Astrocyte (in vitro differentiated cells and primary cell): ENCODE measurements at regions not wholly inside any gene's neighbourhood (a gene's known extent, or its start where the extent isn't known, plus 50 kb on each side); places are given as distances from the start of the nearest gene placed in this dataset.

Experiments
- DNase-seq: peaks from one replicate; pipeline ENCODE4 v3.0.0-alpha.2; 2010; ENCODE audit warnings: low read depth
- FAIRE-seq: peaks from 2 replicates; lab custom pipeline; 2011; peaks lifted over from hg19 to GRCh38; lab: Jason Lieb, UNC
- H2AFZ ChIP-seq: 2 replicates; pipeline ENCODE4 v1.6.0; 2012; ENCODE audit warnings: low read depth, low read length, inconsistent platforms
- H3K27ac ChIP-seq: 2 replicates; pipeline ENCODE4 v1.5.1; 2011; ENCODE audit warnings: low read depth, low read length, inconsistent platforms
- H3K27me3 ChIP-seq: 2 replicates; pipeline ENCODE4 v1.6.0; 2011; ENCODE audit warnings: low read length, inconsistent platforms; ENCODE audit not compliant: insufficient read depth
- H3K36me3 ChIP-seq: 2 replicates; pipeline ENCODE4 v1.5.1; 2011; ENCODE audit warnings: low read length, inconsistent platforms; ENCODE audit not compliant: insufficient read depth
- H3K4me1 ChIP-seq: 2 replicates; pipeline ENCODE4 v1.5.1; 2011; ENCODE audit warnings: low read length, inconsistent platforms; ENCODE audit not compliant: insufficient read depth
- H3K4me2 ChIP-seq: 2 replicates; pipeline ENCODE4 v1.6.0; 2012; ENCODE audit warnings: low read length, inconsistent platforms
- H3K4me3 ChIP-seq: 2 replicates; pipeline ENCODE4 v1.5.1; 2011; ENCODE audit warnings: low read depth, mild to moderate bottlenecking, low read length, inconsistent platforms; ENCODE audit not compliant: insufficient read depth
- H3K79me2 ChIP-seq: 2 replicates; pipeline ENCODE4 v1.6.0; 2012; ENCODE audit warnings: mild to moderate bottlenecking, low read length, inconsistent platforms; ENCODE audit not compliant: insufficient read depth
- H3K9ac ChIP-seq: 2 replicates; pipeline ENCODE4 v1.6.0; 2012; ENCODE audit warnings: mild to moderate bottlenecking, low read length, inconsistent platforms
- H3K9me3 ChIP-seq: 2 replicates; pipeline ENCODE4 v1.5.1; 2012; ENCODE audit warnings: low read depth, mild to moderate bottlenecking, low read length, inconsistent platforms; ENCODE audit not compliant: insufficient read depth
- H4K20me1 ChIP-seq: 2 replicates; pipeline ENCODE4 v1.6.0; 2012; ENCODE audit warnings: low read length, inconsistent platforms; ENCODE audit not compliant: insufficient read depth
- H3K27ac Mint-ChIP-seq: one replicate; pipeline ENCODE4 v1.8.0; 2021; ENCODE audit warnings: mild to moderate bottlenecking, mixed read lengths; ENCODE audit not compliant: unreplicated experiment
- H3K27me3 Mint-ChIP-seq: one replicate; pipeline ENCODE4 v1.8.0; 2021; ENCODE audit warnings: low read depth, mixed read lengths; ENCODE audit not compliant: unreplicated experiment
- H3K36me3 Mint-ChIP-seq: one replicate; pipeline ENCODE4 v1.8.0; 2021; ENCODE audit warnings: low read depth, mixed read lengths; ENCODE audit not compliant: unreplicated experiment
- H3K4me1 Mint-ChIP-seq: one replicate; pipeline ENCODE4 v1.8.0; 2021; ENCODE audit warnings: low read depth, mixed read lengths; ENCODE audit not compliant: unreplicated experiment
- H3K4me3 Mint-ChIP-seq: one replicate; pipeline ENCODE4 v1.8.0; 2021; ENCODE audit warnings: mild to moderate bottlenecking, moderate library complexity, mixed read lengths; ENCODE audit not compliant: unreplicated experiment
- H3K9me3 Mint-ChIP-seq: one replicate; pipeline ENCODE4 v1.8.0; 2021; ENCODE audit warnings: mild to moderate bottlenecking, mixed read lengths; ENCODE audit not compliant: unreplicated experiment
- CTCF ChIP-seq: IDR thresholded peaks from 2 replicates; pipeline ENCODE4 v1.5.1; 2011; ENCODE audit warnings: low read depth, mild to moderate bottlenecking, inconsistent platforms, low read length, moderate library complexity; ENCODE audit not compliant: insufficient read depth
- EZH2 ChIP-seq: IDR thresholded peaks from 2 replicates; pipeline ENCODE4 v1.6.1; 2012; ENCODE audit warnings: mild to moderate bottlenecking, low read length, inconsistent platforms; ENCODE audit not compliant: insufficient read depth

DNA sequence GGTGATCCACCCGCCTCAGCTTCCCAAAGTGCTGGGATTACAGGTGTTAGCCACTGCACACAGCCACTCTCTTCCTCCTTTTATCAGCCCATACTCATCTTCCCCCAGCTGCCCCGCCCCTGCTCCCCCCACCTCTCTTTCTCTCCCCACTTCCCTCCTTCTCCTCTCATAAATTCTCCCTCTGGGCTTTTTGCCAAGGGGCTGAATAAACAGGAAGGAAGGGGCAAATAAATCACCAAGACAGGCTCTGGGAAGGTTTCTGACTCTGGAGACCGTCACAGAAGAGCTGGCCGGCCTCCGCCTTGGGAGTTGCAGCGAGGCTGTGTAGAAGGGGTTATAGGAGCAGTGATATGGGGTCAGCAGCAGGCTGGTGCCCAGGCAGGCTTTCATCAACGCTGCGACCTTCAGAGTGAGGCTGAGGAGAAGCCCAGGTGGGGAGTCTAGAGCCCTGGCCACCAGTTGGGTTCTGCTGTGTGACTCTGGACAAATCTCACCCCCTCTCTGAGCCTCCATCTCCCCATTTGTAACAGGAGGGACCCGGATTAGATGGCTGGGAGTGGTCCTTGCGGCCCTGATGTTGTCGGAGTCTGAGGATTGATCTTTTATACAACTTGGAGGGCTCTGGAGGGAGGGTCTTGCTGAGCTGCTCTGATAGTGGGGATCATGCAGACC, 62.6 kb upstream of the RASD2 start:
- TF ChIP-seq CTCF: no peak
- TF ChIP-seq EZH2: no peak
- H2AFZ ChIP-seq: no peak overlapping the region
- Mint-ChIP-seq H3K9me3 (no peaks in the 10 kb centered on the region), H3K36me3 (peaks cover 2% of the 10 kb centered on the region), H3K27ac (no peak overlapping the region), H3K4me3 (no peak overlapping the region), H3K4me1 (peaks cover 9% of the 10 kb centered on the region), H3K27me3 (peaks cover 30% of the 10 kb centered on the region)
- H3K4me1 ChIP-seq: peaks cover 28% of the 10 kb centered on the region
- peak overlapping the region; percentile 47 for H3K4me2 ChIP-seq
- H3K9ac ChIP-seq: no peak overlapping the region
- H3K4me3 ChIP-seq: no peak overlapping the region
- H3K27me3 ChIP-seq: no peaks in the 10 kb centered on the region
- FAIRE-seq (no peak), DNase-seq (peak; percentile 79)
- no peaks in the 10 kb centered on the region for H3K79me2 ChIP-seq
- H3K9me3 ChIP-seq: peaks cover 4% of the 10 kb centered on the region
- no peaks in the 10 kb centered on the region for H4K20me1 ChIP-seq
- no peak overlapping the region for H3K27ac ChIP-seq
- H3K36me3 ChIP-seq: no peaks in the 10 kb centered on the region

GRCh38 chr22:35478633-35479107, 62.0 kb upstream of the RASD2 start:
- Histone ChIP-seq H3K27me3 (no peaks in the 10 kb centered on the region), H3K27ac (no peak overlapping the region), H3K79me2 (no peaks in the 10 kb centered on the region), H3K9ac (no peak overlapping the region), H3K9me3 (peaks cover 4% of the 10 kb centered on the region), H3K4me2 (no peak overlapping the region), H3K4me3 (no peak overlapping the region), H2AFZ (no peak overlapping the region), H4K20me1 (no peaks in the 10 kb centered on the region), H3K4me1 (peaks cover 28% of the 10 kb centered on the region), H3K36me3 (no peaks in the 10 kb centered on the region)
- DNase-seq (no peak), FAIRE-seq (no peak)
- Mint-ChIP-seq H3K4me1 (peaks cover 9% of the 10 kb centered on the region), H3K36me3 (peaks cover 2% of the 10 kb centered on the region), H3K27me3 (peaks cover 32% of the 10 kb centered on the region), H3K9me3 (no peaks in the 10 kb centered on the region), H3K4me3 (no peak overlapping the region), H3K27ac (no peak overlapping the region)
- no peak for TF ChIP-seq EZH2
- no peak for TF ChIP-seq CTCF

- Histone ChIP-seq H4K20me1 (no peaks in the 10 kb centered on the region), H3K4me2 (no peak overlapping the region), H3K27ac (no peak overlapping the region), H3K27me3 (no peaks in the 10 kb centered on the region), H2AFZ (no peak overlapping the region), H3K9ac (no peak overlapping the region), H3K4me1 (peaks cover 28% of the 10 kb centered on the region), H3K9me3 (peaks cover 4% of the 10 kb centered on the region), H3K36me3 (no peaks in the 10 kb centered on the region), H3K4me3 (no peak overlapping the region), H3K79me2 (no peaks in the 10 kb centered on the region)
- H3K36me3 Mint-ChIP-seq: peaks cover 2% of the 10 kb centered on the region
- no peak overlapping the region for H3K27ac Mint-ChIP-seq
- DNase-seq: no peak
- H3K4me3 Mint-ChIP-seq: no peak overlapping the region
- no peak for FAIRE-seq
- H3K9me3 Mint-ChIP-seq: no peaks in the 10 kb centered on the region
- H3K27me3 Mint-ChIP-seq: peaks cover 32% of the 10 kb centered on the region
- TF ChIP-seq CTCF: no peak
- TF ChIP-seq EZH2: no peak
- peaks cover 9% of the 10 kb centered on the region for H3K4me1 Mint-ChIP-seq
Measured at GRCh38 chr22:35479359-35479758, 61.3 kb upstream of the RASD2 start.
